ENCODE measurements at regions not wholly inside any gene's neighbourhood (a gene's known extent, or its start where the extent isn't known, plus 50 kb on each side); places are given as distances from the start of the nearest gene placed in this dataset.

DNA sequence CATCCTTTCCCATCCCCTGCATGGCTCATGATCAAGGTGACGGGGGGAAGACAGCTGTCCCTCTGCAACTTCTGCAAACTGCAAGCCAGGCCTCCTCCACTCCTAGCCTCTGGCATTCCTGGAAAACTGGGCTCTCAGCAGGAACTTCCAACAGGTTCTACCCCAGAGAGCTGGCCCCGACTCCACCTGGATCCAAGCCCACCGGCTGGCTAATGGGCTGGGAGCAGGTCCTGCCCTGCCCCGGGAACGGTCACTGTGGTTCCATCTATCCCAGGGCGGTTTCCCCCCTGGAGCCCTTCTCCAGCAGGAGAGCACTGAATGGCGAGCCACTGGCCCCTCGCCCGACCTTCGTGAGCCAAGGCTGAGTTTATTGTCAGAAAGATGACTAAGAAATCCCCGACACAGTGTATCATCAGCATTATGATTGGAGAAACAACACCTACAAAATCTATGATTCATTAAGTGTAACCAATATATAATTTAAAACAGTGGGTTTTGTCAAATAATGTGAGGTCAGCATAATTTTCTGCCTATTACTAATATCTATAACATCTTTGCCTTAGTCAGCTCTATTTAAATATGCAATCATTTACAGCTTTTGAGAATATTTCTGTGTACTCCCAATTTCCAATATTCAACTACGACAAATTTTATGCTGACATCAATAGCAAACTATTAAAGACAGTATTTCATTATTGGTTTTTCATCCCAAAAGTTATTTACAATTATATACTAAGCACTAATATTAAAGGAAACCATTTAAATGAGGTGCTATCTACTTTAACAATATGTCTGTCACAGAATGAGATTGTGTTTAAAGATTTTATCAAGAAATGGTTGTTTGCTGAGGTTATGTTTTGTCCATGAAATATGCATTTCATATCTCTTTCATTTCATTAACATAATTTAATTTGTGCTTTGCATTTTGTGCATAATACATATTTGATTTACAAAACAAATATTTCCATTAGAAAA, 133.0 kb downstream of the URI1 start:
- 38% methylated on average over 12 of the region's 12 CpGs for WGBS (ENCODE audit: missing lambda C conversion rate)
- ChIA-PET CTCF (interaction anchor here (0.6 to 1.1 kb wide), 3 partner anchors 15 to 300 kb away, joined by 3 read pairs; no protein-coding TSS in a partner anchor), POLR2A (no interaction called here)
- FAIRE-seq: peak; percentile 98
- no peak for ATAC-seq
- H3K27ac ChIP-seq: no peak overlapping the region
- peaks cover 7% of the 10 kb centered on the region; the same call in 2 of the 3 replicates for H3K9me3 ChIP-seq
- DNase-seq (ENCODE audit: low read depth in 1 of 2, low spot score in 1 of 2): no peak
- no peak overlapping the region for H3K4me3 ChIP-seq
- TF ChIP-seq, protein P1, sequence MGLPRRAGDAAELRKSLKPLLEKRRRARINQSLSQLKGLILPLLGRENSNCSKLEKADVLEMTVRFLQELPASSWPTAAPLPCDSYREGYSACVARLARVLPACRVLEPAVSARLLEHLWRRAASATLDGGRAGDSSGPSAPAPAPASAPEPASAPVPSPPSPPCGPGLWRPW (IDR thresholded peaks at IDR 0.05): no peak
- TF ChIP-seq MAFK (IDR thresholded peaks at IDR 0.05; ENCODE audit: partially characterized antibody): peak; percentile 98
- no peak overlapping the region for H3K4me2 ChIP-seq
- H3K4me1 ChIP-seq: no peaks in the 10 kb centered on the region

DNA sequence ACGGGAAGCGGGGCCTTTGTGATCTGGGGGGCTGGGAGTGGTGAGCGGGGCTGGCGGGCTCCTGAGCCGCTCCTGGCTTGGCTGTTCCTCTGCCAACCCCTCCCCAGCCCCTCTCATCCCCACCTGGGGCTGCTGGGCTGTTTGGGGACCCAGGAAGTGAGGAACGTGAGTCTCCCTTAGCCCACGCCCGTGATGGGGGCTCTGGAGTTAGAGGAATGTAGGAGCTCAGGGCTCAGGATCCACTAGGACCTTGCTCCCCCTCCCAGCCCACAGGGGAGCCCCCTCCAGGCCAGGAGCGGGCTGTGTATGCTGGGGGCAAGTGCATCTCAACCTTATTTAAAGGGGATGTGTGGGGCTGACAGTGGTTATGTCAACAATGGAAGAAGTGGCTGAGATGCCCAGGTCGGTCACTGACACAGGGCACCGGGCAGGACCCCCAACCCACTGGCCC, 134.1 kb downstream of the URI1 start:
- Histone ChIP-seq H3K4me2 (no peak overlapping the region), H3K9me3 (peaks cover 7% of the 10 kb centered on the region; the same call in 2 of the 3 replicates), H3K4me1 (no peaks in the 10 kb centered on the region), H3K4me3 (no peak overlapping the region), H3K27ac (no peak overlapping the region)
- DNase-seq (ENCODE audit: low read depth in 1 of 2, low spot score in 1 of 2) (no peak), ATAC-seq (no peak), FAIRE-seq (no peak)
- 31% methylated on average over 11 of the region's 11 CpGs for WGBS (ENCODE audit: missing lambda C conversion rate)
- ChIA-PET CTCF (no interaction called here), POLR2A (no interaction called here)
- TF ChIP-seq ZSCAN20 (CRISPR knock-in tag; IDR thresholded peaks at IDR 0.05) (no peak), ZC3H11A (IDR thresholded peaks at IDR 0.05) (no peak), HMGXB4 (CRISPR knock-in tag; IDR thresholded peaks at IDR 0.05; ENCODE audit: borderline replicate concordance) (no peak), EHF (CRISPR knock-in tag; IDR thresholded peaks at IDR 0.05) (no peak), HDAC2 (IDR thresholded peaks at IDR 0.05) (no peak), HOXB13 (CRISPR knock-in tag; IDR thresholded peaks at IDR 0.05; ENCODE audit: low read depth) (no peak), HOXB5 (CRISPR knock-in tag; IDR thresholded peaks at IDR 0.05) (no peak), KDM1A (IDR thresholded peaks at IDR 0.05; ENCODE audit: low read depth) (no peak), GATA3 (IDR thresholded peaks at IDR 0.05; ENCODE audit: borderline replicate concordance) (no peak), ESRRA (IDR thresholded peaks at IDR 0.05; ENCODE audit: borderline replicate concordance, low read length) (no peak), PHF8 (IDR thresholded peaks at IDR 0.05; ENCODE audit: borderline replicate concordance, low read depth) (no peak)

- ChIA-PET POLR2A (no interaction called here), CTCF (interaction anchor here (1.0 to 1.1 kb wide), 2 partner anchors 9 to 26 kb away, joined by 3 read pairs; no protein-coding TSS in a partner anchor)
- peaks cover 7% of the 10 kb centered on the region; the same call in 2 of the 3 replicates for H3K9me3 ChIP-seq
- no peaks in the 10 kb centered on the region for H3K4me1 ChIP-seq
- H3K4me2 ChIP-seq: no peak overlapping the region
- WGBS (ENCODE audit: missing lambda C conversion rate): 15% methylated on average over 14 of the region's 14 CpGs
- ATAC-seq (peak; percentile 31 to 54; a peak in 5 of 6 replicates), FAIRE-seq (no peak), DNase-seq (ENCODE audit: low read depth in 1 of 2, low spot score in 1 of 2) (no peak)
- H3K27ac ChIP-seq: no peak overlapping the region
- no peak overlapping the region for H3K4me3 ChIP-seq
- TF ChIP-seq KDM1A (IDR thresholded peaks at IDR 0.05; ENCODE audit: low read depth): no peak
- no peak for TF ChIP-seq MYC (IDR thresholded peaks at IDR 0.05; ENCODE audit: borderline replicate concordance, low read length)
- TF ChIP-seq CBX8 (IDR thresholded peaks at IDR 0.05): no peak
- TF ChIP-seq, protein P2, sequence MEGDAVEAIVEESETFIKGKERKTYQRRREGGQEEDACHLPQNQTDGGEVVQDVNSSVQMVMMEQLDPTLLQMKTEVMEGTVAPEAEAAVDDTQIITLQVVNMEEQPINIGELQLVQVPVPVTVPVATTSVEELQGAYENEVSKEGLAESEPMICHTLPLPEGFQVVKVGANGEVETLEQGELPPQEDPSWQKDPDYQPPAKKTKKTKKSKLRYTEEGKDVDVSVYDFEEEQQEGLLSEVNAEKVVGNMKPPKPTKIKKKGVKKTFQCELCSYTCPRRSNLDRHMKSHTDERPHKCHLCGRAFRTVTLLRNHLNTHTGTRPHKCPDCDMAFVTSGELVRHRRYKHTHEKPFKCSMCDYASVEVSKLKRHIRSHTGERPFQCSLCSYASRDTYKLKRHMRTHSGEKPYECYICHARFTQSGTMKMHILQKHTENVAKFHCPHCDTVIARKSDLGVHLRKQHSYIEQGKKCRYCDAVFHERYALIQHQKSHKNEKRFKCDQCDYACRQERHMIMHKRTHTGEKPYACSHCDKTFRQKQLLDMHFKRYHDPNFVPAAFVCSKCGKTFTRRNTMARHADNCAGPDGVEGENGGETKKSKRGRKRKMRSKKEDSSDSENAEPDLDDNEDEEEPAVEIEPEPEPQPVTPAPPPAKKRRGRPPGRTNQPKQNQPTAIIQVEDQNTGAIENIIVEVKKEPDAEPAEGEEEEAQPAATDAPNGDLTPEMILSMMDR (IDR thresholded peaks at IDR 0.05): no peak
- no peak for TF ChIP-seq ZFP36 (IDR thresholded peaks at IDR 0.05; ENCODE audit: borderline replicate concordance, partially characterized antibody)
- TF ChIP-seq NPAS2 (CRISPR knock-in tag; IDR thresholded peaks at IDR 0.05; ENCODE audit: borderline replicate concordance): no peak
- TF ChIP-seq HOXA7 (CRISPR knock-in tag; IDR thresholded peaks at IDR 0.05): no peak
- TF ChIP-seq EHF (CRISPR knock-in tag; IDR thresholded peaks at IDR 0.05): no peak
- TF ChIP-seq JUNB (IDR thresholded peaks at IDR 0.05): no peak
- no peak for TF ChIP-seq MAZ (IDR thresholded peaks at IDR 0.05; ENCODE audit: borderline replicate concordance, low read depth, low read length)
- TF ChIP-seq SREBF2 (IDR thresholded peaks at IDR 0.05): no peak
- no peak for TF ChIP-seq TFCP2L1 (CRISPR knock-in tag; IDR thresholded peaks at IDR 0.05)
- TF ChIP-seq HEYL (CRISPR knock-in tag; IDR thresholded peaks at IDR 0.05): no peak
- TF ChIP-seq USF2 (IDR thresholded peaks at IDR 0.05): no peak
- TF ChIP-seq, protein P3, sequence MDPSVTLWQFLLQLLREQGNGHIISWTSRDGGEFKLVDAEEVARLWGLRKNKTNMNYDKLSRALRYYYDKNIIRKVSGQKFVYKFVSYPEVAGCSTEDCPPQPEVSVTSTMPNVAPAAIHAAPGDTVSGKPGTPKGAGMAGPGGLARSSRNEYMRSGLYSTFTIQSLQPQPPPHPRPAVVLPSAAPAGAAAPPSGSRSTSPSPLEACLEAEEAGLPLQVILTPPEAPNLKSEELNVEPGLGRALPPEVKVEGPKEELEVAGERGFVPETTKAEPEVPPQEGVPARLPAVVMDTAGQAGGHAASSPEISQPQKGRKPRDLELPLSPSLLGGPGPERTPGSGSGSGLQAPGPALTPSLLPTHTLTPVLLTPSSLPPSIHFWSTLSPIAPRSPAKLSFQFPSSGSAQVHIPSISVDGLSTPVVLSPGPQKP (IDR thresholded peaks at IDR 0.05; ENCODE audit: low read depth, low read length): no peak
Measured at GRCh38 chr19:30076751-30077670, 135.0 kb downstream of the URI1 start.

All from A549 (cell line).